GOT3 (cell line): ENCODE measurements at regions not wholly inside any gene's neighbourhood (a gene's known extent, or its start where the extent isn't known, plus 50 kb on each side); places are given as distances from the start of the nearest gene placed in this dataset.
"Not testable (repeated sequence)": the region's sequence is repeated elsewhere in the genome, so short reads cannot be mapped to it uniquely, and the experiment has no call there.

Experiments used
- DNase-seq: peaks from one replicate; lab custom pipeline; 2025; ENCODE audit warnings: mixed read lengths; lab: John Stamatoyannopoulos, UW

DNA sequence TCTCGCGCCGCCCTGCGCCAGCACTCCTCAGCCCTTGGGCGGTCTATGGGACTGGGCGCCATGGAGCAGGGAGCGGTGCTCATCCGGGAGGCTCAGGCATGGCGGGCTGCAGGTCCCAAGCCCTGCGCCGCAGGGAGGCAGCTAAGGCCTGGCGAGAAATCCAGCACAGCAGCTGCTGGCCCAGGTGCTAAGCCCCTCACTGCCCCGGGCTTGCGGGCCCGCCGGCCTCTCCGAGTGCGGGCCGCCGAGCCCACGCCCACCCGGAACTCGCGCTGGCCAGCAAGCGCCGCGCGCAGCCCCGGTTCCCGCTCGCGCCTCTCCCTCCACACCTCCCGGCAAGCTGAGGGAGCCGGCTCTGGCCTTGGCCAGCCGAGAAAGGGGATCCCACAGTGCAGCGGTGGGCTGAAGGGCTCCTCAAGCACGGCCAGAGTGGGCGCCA is 1517.2 kb downstream of the GRIK2 start:
- DNase-seq, result not testable (repeated sequence)

DNA sequence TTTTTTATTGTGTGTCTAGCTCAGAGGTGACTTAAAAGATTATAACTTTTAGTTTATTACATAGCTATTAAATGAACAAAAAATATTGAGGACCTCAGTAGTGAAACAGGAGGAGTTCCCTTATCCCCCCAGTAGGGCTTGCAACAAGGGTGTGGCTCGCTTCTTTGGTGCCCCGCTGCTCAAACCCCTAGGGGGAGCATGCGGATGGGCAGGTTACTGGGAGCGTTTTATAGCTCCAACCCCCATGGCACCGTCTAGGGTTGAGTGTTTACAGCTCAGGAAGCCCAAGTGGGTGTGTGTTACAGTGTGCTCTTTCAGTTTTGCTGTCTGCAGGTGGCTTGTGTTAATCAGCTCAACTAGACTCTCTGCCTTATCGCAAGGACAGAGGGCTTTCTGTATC is 1513.7 kb downstream of the GRIK2 start:
- no peak for DNase-seq

DNA sequence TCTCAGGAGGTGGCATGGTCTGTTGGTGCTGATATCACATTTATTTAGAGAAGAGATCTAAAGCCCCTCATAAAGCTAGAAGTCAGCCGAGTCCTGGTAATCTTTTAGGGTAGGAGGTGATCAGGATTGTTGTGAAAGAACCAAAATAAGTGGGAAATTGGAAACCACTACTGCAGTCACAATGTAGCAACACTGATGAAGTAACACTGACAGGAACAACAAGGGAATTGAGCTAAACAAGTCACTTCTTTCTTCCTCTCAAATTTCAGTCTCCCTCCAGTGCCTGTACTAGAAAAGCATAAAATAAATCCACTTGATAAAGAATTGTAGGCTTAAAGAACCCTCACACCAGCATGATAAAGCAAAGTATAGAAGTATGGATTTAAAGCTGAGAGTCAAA is 1509.0 kb downstream of the GRIK2 start:
- DNase-seq, result no peak

DNA sequence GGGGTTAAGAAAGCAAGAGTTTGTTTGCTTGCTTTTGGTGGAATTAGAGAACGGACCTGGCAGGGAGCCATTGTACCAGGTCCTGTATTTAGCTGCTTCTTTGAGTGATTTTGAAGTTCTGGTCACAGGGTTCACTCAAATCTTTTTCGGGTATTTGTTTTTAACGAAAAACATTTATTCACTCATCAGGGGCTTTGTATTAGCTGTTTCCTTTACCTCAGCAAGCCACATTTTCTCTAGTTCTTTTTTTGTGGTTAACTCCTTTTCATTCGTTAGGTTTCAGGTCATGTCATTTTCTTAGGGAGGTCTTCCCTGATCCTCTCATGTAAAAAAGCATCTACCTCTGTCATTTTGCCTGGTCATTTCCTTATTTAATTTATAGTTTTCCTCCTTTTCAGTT is 1502.2 kb downstream of the GRIK2 start:
- DNase-seq, result no peak

DNA sequence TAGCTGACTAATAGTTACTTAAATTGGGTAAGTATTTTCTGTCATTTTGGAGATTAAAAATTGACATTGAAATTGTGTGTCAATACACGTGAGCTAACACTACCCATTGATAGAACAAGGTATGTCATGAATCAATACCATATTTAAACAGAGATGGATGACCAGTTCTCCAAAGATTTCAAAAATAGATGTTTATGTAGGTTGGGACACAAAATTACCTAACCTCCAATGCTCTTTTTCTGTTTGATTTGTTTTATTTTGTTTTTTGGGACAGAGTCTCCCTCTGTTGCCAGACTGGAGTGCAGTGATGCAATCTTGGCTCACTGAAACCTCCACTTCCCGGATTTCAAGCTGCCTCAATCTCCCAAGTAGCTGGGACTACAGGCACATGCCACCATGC is 1491.7 kb downstream of the GRIK2 start:
- DNase-seq, result no peak

DNA sequence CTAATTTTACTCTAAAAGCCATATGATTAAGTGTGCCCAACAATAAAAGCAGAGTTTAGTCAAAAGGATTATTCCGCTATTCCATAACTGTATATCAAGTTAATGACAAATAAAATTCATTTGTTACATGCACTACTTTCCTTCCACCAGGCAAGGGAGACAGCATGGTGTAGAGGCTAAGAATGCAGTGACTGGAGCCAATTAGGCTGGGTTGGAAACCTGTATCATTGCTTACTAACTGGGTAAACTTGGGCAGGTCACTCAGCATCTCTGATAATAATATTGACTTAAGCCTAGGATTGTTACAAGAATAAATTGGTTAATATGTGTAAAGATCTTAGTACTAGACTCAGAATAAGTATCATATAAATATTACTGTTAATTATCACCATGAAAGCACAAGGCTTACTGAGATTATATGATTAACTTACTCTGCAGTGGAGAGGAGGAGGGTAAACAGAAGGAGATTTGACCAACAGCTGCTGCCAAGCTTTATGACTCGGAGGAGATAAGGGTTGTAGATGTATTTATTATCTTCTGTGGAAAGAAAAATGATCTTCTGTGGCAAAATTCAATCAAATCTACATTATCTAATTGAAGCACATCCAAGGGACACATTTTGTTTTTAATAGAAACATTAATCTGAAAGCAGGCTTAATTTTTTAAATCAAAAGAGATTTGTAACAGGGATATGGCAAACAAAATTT is 1459.9 kb downstream of the GRIK2 start:
- DNase-seq, result no peak

DNA sequence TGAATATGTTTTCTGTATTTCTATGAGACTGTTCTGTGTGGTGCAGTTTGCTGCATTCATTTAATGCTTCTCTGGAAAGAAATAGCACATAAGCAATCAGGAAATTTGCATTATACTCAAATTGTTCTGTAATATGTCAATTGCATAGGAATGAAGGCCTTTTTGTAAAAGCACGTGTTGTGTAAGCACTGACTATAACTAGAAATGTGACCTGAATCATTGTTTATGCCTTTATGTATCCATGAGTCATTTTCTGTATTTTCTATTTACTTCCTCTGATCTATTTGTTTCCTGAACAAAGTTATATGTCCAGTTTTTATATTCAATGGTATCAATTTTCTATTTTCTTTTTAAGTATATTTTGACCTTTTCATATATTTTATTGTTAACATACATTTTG is 1455.3 kb downstream of the GRIK2 start:
- no peak for DNase-seq

DNA sequence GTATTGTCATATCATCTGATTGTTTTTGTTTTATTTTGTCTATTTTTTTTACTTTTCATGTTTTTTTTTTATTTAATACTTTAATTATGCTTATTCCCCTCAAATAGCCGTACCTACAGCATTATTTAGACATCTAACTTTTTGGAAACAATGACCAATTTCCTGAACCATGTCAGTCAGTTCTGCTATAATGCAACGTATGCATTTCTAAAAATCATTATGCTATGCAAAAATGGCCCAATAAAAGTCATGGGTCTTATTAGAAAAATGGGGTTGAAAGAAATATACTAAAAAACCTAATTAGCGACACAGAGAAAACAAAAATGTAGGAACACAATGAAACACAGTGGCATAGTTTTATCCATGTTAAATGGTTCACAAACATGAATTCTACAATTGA is 1454.7 kb downstream of the GRIK2 start:
- no peak for DNase-seq

DNA sequence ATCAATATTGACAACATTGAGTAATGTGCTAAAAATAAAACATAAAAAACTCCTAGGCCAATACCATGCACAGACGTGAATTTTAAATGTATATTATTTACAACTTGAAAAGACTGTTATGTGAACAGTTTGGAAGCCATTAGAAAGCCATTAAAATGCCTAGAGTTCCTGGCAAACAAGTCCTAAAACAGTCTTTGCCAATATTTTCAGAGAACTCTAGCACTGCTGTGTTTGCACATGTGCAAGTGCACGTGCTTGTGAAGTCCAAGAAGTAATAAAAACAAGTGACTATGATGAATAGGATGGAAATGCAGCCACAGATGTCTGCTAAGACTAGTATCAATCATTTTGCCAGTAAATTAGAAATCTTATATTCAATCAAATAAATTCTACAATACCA is 1447.6 kb downstream of the GRIK2 start:
- DNase-seq, result no peak

DNA sequence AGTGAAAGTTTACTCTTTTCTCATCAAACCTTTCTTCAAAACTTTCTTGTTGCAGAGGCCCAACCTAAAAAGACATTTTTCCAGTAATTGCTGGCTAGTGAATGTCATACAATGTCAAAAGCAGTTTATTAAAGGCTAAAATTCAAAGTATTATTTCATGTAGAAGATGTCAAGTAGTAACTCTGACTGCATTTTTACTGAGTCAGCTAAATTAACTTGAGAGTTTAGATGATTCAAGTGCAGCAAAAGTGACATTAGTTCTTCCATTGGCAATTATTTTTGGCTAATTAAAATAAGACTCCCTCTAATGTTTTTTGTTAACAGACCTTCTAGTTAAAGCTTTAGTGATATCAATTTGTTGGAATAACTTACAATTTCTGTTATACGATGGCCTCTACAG is 1438.5 kb downstream of the GRIK2 start:
- DNase-seq, result no peak

DNA sequence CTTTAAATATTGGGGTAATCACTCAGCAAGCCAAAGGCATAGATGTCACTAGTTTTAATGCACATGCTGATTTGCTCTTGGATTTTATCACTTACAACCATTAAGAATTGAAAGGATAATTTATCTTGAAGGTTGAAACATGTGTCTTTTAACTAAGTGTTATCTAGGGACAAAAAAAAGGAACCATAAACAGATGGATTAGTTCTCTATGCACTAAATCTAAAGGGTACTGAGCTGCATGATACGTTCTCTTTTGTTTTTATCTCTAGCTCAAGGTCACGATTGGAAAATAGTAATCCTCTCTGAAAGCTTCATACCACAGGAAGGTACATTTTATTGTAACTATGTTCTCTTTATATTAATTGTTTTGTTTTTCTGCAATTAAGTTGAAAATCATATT is 1426.6 kb downstream of the GRIK2 start:
- no peak for DNase-seq

DNA sequence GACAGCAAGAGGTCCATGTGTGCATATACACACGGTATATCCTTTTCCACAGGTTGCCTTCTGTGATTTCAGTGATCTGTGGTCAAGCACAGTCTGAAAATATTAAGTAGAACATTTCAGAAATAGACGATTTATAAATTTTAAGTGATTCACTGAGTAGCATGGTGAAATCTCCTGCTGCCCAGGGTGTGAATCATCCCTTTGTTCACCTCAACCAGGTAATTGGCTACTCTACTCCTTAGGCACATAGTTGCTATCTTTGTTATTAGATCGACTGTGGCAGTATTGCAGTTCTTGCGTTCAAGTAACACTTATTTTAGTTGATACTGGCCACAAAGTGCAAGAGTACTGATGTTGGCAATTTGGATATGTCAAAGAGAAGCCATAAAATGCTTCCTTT is 1421.7 kb downstream of the GRIK2 start:
- DNase-seq, result no peak

DNA sequence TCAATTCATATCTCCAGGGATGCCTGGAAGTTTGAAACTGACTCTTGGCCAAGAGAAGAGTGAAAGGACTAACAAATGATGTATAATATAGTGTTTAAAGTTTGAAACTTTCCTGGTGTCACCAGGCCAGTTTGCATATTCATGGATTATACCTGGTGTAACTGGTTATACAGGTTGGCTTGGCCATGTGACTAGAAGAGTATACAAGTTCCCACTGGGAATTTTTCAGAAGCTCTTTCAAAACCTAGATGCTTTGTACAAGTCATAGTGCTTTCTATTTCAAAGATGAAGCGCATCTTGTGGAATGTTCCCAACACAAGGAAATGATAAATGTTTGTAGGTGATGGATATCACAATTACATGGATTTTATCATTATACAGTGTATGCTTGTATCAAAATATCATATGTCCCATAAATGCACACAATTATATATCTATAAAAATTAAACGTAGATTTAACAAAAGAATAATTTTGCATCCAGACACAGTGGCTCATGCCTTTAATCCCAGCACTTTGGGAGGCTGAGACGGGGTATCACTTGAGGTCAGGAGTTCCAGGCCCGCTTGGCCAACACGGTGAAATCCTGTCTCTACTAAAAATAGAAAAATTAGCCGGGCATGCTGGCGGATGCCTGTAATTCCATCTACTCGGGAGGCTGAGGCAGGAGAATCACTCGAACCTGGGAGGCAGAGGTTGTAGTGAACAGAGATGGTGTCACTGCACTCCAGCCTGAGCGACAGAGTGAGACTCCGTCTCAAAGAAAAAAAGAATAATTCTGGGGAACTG is 1420.2 kb downstream of the GRIK2 start:
- no peak for DNase-seq

DNA sequence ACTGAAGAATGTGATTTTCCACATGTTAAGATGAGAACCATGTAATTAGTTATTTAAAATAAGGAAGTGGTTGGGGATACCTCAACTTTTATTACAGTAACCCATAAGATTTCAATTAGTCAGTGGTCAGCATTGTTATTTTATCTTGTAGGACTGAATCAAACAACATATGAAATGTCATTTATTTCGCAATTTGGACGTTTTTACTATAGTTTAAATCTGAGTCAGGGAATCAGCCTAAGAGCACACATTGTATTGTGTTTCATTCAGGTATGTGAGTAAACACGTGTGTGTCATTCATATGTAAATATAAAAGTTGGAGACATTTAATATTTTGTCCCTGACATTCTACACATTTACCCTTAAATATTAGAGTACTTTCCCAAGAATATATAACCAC is 1418.7 kb downstream of the GRIK2 start:
- no peak for DNase-seq

DNA sequence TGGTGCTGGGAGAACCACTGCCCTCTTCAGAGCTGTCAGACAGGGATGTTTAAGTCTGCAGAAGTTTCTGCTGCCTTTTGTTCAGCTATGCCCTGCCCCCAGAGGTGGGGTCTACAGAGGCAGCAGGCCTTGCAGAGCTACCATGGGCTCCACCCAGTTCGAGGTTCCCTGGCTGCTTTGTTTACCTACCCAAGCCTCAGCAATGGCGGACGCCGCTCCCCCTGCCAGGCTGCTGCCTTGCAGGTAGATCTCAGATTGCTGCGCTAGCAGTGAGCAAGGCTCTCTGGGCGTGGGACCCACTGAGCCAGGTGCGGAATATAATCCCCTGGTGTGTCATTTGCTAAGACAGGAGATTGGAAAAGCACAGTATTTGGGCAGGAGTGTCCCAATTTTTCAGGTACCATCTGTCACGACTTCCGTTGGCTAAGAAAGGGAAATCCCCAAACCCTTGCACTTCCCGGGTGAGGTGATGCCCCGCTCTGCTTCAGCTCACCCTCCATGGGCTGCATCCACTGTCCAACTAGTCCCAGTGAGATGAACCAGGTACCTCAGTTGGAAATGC is 1415.5 kb downstream of the GRIK2 start:
- DNase-seq, result not testable (repeated sequence)

DNA sequence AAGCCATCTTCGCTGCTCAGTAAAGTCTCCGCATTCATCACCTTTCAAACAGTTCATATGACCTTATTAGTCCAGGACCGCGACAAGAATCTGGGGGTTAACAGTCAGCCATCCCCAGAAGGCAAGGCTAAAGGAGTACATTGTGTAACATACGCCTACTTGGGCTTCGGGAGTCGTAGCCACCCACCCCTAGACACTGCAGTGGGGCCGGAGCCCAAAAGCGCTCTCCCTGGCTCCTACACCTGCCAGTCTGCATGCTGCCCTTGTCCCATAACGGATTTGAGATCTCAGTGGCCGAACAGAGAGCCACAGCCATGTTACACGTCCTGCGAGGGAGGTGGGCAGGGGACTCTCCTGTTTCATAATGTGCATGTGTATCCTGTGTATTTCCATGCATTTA is 1405.5 kb downstream of the GRIK2 start:
- DNase-seq, result no peak

DNA sequence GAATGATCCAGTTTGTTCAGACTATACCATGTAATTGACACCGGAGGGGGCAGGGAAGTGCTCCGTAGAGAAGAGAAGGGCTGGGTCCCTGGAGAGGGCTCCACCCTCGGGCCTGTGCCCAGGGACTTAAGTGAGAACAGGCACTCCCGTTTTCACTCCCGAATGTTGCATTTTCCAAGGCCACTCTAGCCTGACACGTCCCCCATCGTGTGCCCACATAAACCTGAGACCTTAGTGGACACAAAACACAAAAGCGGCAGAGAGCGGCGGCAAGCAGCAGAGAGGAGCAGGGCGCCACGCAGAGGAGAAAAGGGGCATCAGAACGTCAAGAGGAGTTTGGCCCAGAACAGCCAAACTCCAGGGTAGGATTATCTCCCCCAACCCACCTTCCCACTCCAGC is 1405.1 kb downstream of the GRIK2 start:
- no peak for DNase-seq

DNA sequence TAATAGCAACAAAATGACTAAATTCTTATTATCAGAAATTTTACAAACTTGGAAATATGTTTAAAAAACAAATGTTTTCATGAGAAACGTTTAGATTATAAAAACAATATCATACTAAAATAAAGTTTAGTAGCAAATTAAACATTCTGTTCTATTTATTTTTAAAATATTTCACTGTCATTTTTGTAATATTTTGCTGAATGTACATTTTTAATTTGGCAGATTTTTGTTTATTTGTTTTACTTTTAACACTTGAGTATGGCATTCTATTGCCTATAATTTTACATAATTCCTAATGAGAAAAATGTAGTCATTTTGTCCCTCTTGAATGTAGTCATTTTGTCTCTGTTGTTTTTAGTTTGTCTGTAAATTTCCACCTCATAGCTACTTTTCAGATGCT is 1400.2 kb downstream of the GRIK2 start:
- DNase-seq, result no peak

DNA sequence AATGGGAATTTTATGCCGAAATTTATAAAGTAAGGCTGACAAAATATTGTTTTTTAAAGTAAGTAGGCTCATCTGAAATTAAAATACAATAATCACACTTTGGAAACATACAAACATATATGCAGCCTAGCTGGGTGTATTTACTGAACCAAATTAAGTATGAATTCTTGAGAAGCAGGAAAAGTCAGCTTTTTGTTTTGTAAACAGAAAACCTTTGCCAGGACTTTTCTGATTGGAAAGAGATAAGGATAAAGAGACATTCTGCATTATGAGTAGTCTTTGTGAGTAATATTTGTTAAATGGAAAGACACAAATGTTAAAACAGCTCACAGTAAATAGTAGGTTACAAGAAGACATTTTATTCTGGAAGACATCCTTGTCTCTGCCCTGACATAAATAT is 1380.8 kb downstream of the GRIK2 start:
- no peak for DNase-seq

DNA sequence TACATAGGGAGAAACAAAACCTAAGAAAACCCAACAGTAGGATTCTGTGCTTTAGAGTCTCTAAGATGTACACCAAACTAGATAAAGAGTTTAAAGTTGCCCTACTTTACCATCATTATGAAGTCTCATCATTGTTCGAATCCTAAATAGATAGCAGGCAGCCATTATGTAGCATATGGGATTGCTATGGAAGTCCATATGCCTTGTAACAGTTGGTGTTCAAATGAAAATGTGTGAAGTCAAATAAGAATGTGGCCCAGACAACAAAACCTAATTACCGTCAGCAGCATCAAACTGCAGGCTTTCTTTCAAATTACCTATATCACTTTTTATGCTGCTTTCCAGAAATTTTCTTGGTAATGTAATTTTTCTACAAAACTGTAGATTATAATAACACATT is 1380.1 kb downstream of the GRIK2 start:
- no peak for DNase-seq

DNA sequence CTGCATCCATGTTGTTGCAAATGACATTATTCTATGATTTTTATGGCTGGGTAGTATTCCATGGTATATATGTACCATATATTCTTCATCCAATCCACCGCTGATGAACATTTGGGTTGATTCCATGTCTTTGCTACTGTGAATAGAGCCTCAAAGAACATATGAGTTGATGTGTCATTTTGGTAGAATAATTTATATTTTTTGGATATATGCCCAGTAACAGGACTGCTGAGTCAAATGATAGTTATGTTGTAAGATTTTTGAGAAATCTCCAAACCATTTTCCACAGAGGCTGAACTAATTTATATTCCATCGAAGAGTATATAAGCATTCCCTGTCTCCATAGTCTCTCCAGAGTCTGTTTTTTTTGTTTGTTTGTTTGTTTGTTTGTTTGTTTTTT is 1373.5 kb downstream of the GRIK2 start:
- DNase-seq, result no peak

DNA sequence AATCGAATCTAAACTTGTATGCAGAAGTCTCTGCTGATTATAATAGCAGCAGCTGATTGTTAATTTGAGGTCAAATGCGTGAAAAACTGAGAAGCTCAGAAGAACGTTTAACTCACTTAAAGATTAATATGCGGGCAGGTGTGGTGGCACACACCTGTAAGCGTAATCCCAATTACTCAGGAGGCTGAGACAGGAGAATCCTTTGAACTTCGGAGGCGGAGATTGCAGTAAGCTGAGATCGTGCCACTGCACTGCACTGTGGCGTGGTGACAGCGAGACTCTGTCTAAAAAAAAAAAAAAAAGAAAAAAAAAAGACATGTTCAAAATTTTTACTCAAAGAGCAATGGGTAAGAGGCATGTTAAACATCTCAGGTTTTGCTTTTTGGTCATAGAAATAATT is 1370.8 kb downstream of the GRIK2 start:
- DNase-seq, result no peak

DNA sequence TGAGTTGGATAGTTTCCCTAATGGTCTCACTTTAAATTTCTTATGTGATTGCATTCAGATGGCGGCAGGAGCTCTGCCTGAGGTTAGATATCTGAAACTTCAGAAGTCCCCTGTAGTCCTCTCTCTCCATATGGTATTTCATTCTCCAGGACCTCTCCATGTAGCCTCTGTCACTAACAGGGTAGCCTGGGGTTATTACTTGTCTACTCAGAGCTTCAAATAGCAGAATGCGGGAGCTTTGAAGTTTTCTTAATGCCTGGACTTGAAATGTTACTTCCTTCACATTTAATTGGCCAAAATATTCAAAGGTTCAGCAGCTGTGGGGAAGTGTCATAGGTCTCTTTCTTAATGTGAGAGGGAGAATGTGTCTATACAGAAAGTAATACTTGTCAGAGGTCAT is 1370.4 kb downstream of the GRIK2 start:
- DNase-seq, result no peak
